CD14-positive monocyte (primary cell): ENCODE measurements at regions not wholly inside any gene's neighbourhood (a gene's known extent, or its start where the extent isn't known, plus 50 kb on each side); places are given as distances from the start of the nearest gene placed in this dataset.

Source experiments
- DNase-seq, 3 donors: peaks; one replicate each; pipeline ENCODE4 v3.0.0-alpha.2; 2011 to 2022
- H2AFZ ChIP-seq: 2 replicates; pipeline ENCODE4 v1.6.0; 2012; ENCODE audit warnings: mild to moderate bottlenecking, low read depth, low read length, inconsistent platforms; ENCODE audit not compliant: insufficient read depth, poor library complexity, severe bottlenecking
- H3K27ac ChIP-seq, 2 donors: 1 replicate in 1 of 2; 2 replicates in 1 of 2; pipeline ENCODE4 v1.5.1; 2012 to 2013; ENCODE audit warnings: low read length in 2 of 2, control low read depth in 1 of 2, inconsistent platforms in 1 of 2, low read depth in 1 of 2, mild to moderate bottlenecking in 1 of 2
- H3K27me3 ChIP-seq, 2 donors: one replicate each; pipeline versions ENCODE4 v1.6.0 to v1.6.1; 2011 to 2013; ENCODE audit warnings: low read length in 2 of 2; ENCODE audit not compliant: control insufficient read depth in 2 of 2, insufficient read depth in 2 of 2
- H3K36me3 ChIP-seq, 2 donors: replicated peaks in 1 of 2; 1 replicate in 1 of 2; 2 replicates in 1 of 2; pipeline versions ENCODE4 v1.5.1 to v1.6.1; 2012 to 2013; ENCODE audit warnings: low read length in 2 of 2, control low read depth in 1 of 2, inconsistent platforms in 1 of 2, mild to moderate bottlenecking in 1 of 2; ENCODE audit not compliant: insufficient read depth in 2 of 2, control insufficient read depth in 1 of 2
- H3K4me1 ChIP-seq, 2 donors: 1 replicate in 1 of 2; 2 replicates in 1 of 2; pipeline versions ENCODE4 v1.5.1 to v1.6.1; 2012 to 2013; ENCODE audit warnings: low read length in 2 of 2, control low read depth in 1 of 2, inconsistent platforms in 1 of 2, mild to moderate bottlenecking in 1 of 2, moderate library complexity in 1 of 2; ENCODE audit not compliant: insufficient read depth in 2 of 2, control insufficient read depth in 1 of 2
- H3K4me2 ChIP-seq: replicated peaks from 2 replicates; pipeline ENCODE3; 2012; ENCODE audit warnings: low read length, moderate library complexity, mild to moderate bottlenecking; ENCODE audit not compliant: poor library complexity, severe bottlenecking; ENCODE audit errors: extremely low read depth
- H3K4me3 ChIP-seq, 3 experiments: fragments of 200-600 bp in 1 of 3; sonication (generic) in 1 of 3; replicated peaks in 1 of 3; 1 replicate in 2 of 3; 2 replicates in 1 of 3; pipeline ENCODE4 v1.5.1; 2011 to 2013; ENCODE audit warnings: low read length in 3 of 3, mild to moderate bottlenecking in 3 of 3, control low read depth in 2 of 3, low read depth in 2 of 3, inconsistent platforms in 1 of 3, moderate library complexity in 1 of 3
- H3K79me2 ChIP-seq: 2 replicates; pipeline ENCODE4 v1.6.0; 2012; ENCODE audit warnings: mild to moderate bottlenecking, control low read depth, inconsistent platforms, low read length, moderate library complexity; ENCODE audit not compliant: insufficient read depth
- H3K9ac ChIP-seq: 2 replicates; pipeline ENCODE4 v1.6.0; 2017; ENCODE audit warnings: low read length, mild to moderate bottlenecking; ENCODE audit not compliant: insufficient read depth, poor library complexity, severe bottlenecking
- H3K9me3 ChIP-seq, 2 donors: replicated peaks in 1 of 2; 1 replicate in 1 of 2; 2 replicates in 1 of 2; pipeline versions ENCODE4 v1.5.1 to v1.6.1; 2012 to 2013; ENCODE audit warnings: low read length in 2 of 2, control low read depth in 1 of 2; ENCODE audit not compliant: control insufficient read depth in 1 of 2, insufficient read depth in 1 of 2
- H4K20me1 ChIP-seq: 2 replicates; pipeline ENCODE4 v1.6.0; 2012; ENCODE audit warnings: mild to moderate bottlenecking, low read length, control low read depth, moderate library complexity; ENCODE audit not compliant: insufficient read depth
- H3K27ac Mint-ChIP-seq, 7 donors: one replicate each; pipeline ENCODE4 v1.8.0; 2020; ENCODE audit warnings: mild to moderate bottlenecking in 7 of 7, mixed read lengths in 7 of 7, moderate library complexity in 6 of 7, inconsistent platforms in 2 of 7
- H3K27me3 Mint-ChIP-seq, 3 donors: one replicate each; pipeline ENCODE4 v1.8.0; 2021 to 2022; ENCODE audit warnings: low read depth in 3 of 3, mild to moderate bottlenecking in 3 of 3, mixed read lengths in 3 of 3, moderate library complexity in 3 of 3, inconsistent platforms in 1 of 3
- H3K36me3 Mint-ChIP-seq, 2 donors: one replicate each; pipeline ENCODE4 v1.8.0; 2020; ENCODE audit warnings: mixed read lengths in 2 of 2, inconsistent platforms in 1 of 2, mild to moderate bottlenecking in 1 of 2
- H3K4me1 Mint-ChIP-seq: one replicate; pipeline ENCODE4 v1.8.0; 2020; ENCODE audit warnings: mild to moderate bottlenecking, mixed read lengths
- H3K4me3 Mint-ChIP-seq, 2 donors: one replicate each; pipeline ENCODE4 v1.8.0; 2020; ENCODE audit warnings: mild to moderate bottlenecking in 2 of 2, mixed read lengths in 2 of 2, moderate library complexity in 1 of 2
- H3K9me3 Mint-ChIP-seq, 7 donors: one replicate each; pipeline ENCODE4 v1.8.0; 2020 to 2022; ENCODE audit warnings: mixed read lengths in 7 of 7, mild to moderate bottlenecking in 6 of 7, moderate library complexity in 6 of 7, inconsistent platforms in 2 of 7
- WGBS: methylation state at CpG from one replicate; pipeline ENCODE4 v1.1.5; 2013; ENCODE audit warnings: missing lambda C conversion rate; ENCODE audit not compliant: insufficient coverage; 5-methylcytosine and 5-hydroxymethylcytosine counted together
- intact Hi-C, 2 donors: fragments of 100-400 bp; cut with micrococcal nuclease; formaldehyde crosslinking; loops; one replicate each; pipeline versions ENCODE4 v1.15.0 to v1.15.1; 2023
- TF ChIP-seq, protein P1 (sequence below): fragments of 200-600 bp; IDR thresholded peaks from one replicate; pipeline ENCODE4 v1.8.0; 2022; ENCODE audit warnings: antibody characterized with exemption, mild to moderate bottlenecking

GRCh38 chr1:38565020-38565491 is 294.5 kb downstream of the RRAGC start:
- H4K20me1 ChIP-seq: no peaks in the 10 kb centered on the region
- H3K9me3 ChIP-seq: no peaks in the 10 kb centered on the region
- Mint-ChIP-seq H3K4me3 (peak overlapping the region in 1 of 2 donors; percentile 31), H3K27ac (peak overlapping the region in 1 of 7 donors; percentile 3), H3K9me3 (peaks cover 0 to under 1% (median 0%) of the 10 kb centered on the region in 7 donors), H3K27me3 (peaks cover 2 to 19% (median 18%) of the 10 kb centered on the region in 3 donors), H3K4me1 (peaks cover 6% of the 10 kb centered on the region), H3K36me3 (no peaks in the 10 kb centered on the region)
- H3K9ac ChIP-seq: no peak overlapping the region
- intact Hi-C loops: no loop called here
- no peak for DNase-seq
- H3K36me3 ChIP-seq: no peaks in the 10 kb centered on the region
- TF ChIP-seq, protein P1, sequence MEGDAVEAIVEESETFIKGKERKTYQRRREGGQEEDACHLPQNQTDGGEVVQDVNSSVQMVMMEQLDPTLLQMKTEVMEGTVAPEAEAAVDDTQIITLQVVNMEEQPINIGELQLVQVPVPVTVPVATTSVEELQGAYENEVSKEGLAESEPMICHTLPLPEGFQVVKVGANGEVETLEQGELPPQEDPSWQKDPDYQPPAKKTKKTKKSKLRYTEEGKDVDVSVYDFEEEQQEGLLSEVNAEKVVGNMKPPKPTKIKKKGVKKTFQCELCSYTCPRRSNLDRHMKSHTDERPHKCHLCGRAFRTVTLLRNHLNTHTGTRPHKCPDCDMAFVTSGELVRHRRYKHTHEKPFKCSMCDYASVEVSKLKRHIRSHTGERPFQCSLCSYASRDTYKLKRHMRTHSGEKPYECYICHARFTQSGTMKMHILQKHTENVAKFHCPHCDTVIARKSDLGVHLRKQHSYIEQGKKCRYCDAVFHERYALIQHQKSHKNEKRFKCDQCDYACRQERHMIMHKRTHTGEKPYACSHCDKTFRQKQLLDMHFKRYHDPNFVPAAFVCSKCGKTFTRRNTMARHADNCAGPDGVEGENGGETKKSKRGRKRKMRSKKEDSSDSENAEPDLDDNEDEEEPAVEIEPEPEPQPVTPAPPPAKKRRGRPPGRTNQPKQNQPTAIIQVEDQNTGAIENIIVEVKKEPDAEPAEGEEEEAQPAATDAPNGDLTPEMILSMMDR: no peak
- no peak overlapping the region for H3K4me3 ChIP-seq
- no peak overlapping the region for H3K27ac ChIP-seq
- no peak overlapping the region for H2AFZ ChIP-seq
- H3K79me2 ChIP-seq: no peaks in the 10 kb centered on the region
- H3K4me1 ChIP-seq: peaks cover 5% of the 10 kb centered on the region in 2 donors
- H3K4me2 ChIP-seq: no peak overlapping the region
- peaks cover 0 to 2% of the 10 kb centered on the region in 2 donors for H3K27me3 ChIP-seq
- 75% methylated on average over 3 of the region's 5 CpGs for WGBS

GRCh38 chr1:38563942-38564735 is 295.4 kb downstream of the RRAGC start:
- Histone ChIP-seq H3K9me3 (no peaks in the 10 kb centered on the region), H3K27ac (no peak overlapping the region), H3K4me2 (no peak overlapping the region), H3K79me2 (no peaks in the 10 kb centered on the region), H4K20me1 (no peaks in the 10 kb centered on the region), H3K9ac (no peak overlapping the region), H3K4me3 (no peak overlapping the region), H3K36me3 (no peaks in the 10 kb centered on the region), H3K27me3 (no peaks in the 10 kb centered on the region), H2AFZ (no peak overlapping the region), H3K4me1 (peaks cover 11 to 12% of the 10 kb centered on the region in 2 donors)
- TF ChIP-seq, protein P1: no peak
- 87% methylated on average over 4 of the region's 7 CpGs for WGBS
- intact Hi-C loops: no loop called here
- Mint-ChIP-seq H3K27ac (no peak overlapping the region), H3K4me1 (peaks cover 15% of the 10 kb centered on the region), H3K9me3 (peaks cover 0 to 1% (median 0%) of the 10 kb centered on the region in 7 donors), H3K27me3 (peaks cover 0 to 16% (median 11%) of the 10 kb centered on the region in 3 donors), H3K4me3 (no peak overlapping the region), H3K36me3 (no peaks in the 10 kb centered on the region)
- no peak for DNase-seq
